SK-N-MC (cell line): ENCODE measurements at regions not wholly inside any gene's neighbourhood (a gene's known extent, or its start where the extent isn't known, plus 50 kb on each side); places are given as distances from the start of the nearest gene placed in this dataset.

Source experiments
- DNase-seq: peaks from one replicate; pipeline ENCODE4 v3.0.0-alpha.2; 2011; ENCODE audit warnings: low read depth, low spot score
- H3K27ac ChIP-seq: fragments of 200-600 bp; sonication (generic); 2 replicates; pipeline ENCODE4 v1.5.1; 2016; ENCODE audit warnings: mixed run types
- H3K36me3 ChIP-seq: fragments of 200-600 bp; sonication (generic); 2 replicates; pipeline ENCODE4 v1.6.1; 2017; ENCODE audit warnings: antibody characterized with exemption, low read length, mixed read lengths; ENCODE audit not compliant: insufficient read depth
- H3K4me3 ChIP-seq: fragments of 200-600 bp; sonication (generic); 2 replicates; pipeline ENCODE4 v1.5.1; 2016
- H3K9ac ChIP-seq: fragments of 200-600 bp; sonication (generic); 2 replicates; pipeline ENCODE4 v1.8.0; 2017; ENCODE audit warnings: mixed run types, mixed read lengths; ENCODE audit not compliant: insufficient read length
- H3K9me3 ChIP-seq: fragments of 200-600 bp; sonication (generic); 2 replicates; pipeline ENCODE4 v1.6.1; 2017; ENCODE audit warnings: low read depth, mild to moderate bottlenecking, antibody characterized with exemption, low read length, moderate library complexity, mixed read lengths
- EZH2 ChIP-seq: fragments of 200-600 bp; sonication (generic); IDR thresholded peaks from one replicate; pipeline ENCODE4 v1.6.1; 2017; ENCODE audit warnings: antibody characterized with exemption
- FOXP2 ChIP-seq: optimal IDR thresholded peaks from 2 replicates; pipeline ENCODE3; 2011; ENCODE audit warnings: mild to moderate bottlenecking, moderate library complexity; ENCODE audit not compliant: insufficient read depth; ENCODE audit errors: extremely low read length, control extremely low read depth
- POLR2AphosphoS5 ChIP-seq: IDR thresholded peaks from 2 replicates; pipeline ENCODE4 v1.6.1; 2012; ENCODE audit warnings: mild to moderate bottlenecking, low read depth, low read length, borderline replicate concordance

DNA sequence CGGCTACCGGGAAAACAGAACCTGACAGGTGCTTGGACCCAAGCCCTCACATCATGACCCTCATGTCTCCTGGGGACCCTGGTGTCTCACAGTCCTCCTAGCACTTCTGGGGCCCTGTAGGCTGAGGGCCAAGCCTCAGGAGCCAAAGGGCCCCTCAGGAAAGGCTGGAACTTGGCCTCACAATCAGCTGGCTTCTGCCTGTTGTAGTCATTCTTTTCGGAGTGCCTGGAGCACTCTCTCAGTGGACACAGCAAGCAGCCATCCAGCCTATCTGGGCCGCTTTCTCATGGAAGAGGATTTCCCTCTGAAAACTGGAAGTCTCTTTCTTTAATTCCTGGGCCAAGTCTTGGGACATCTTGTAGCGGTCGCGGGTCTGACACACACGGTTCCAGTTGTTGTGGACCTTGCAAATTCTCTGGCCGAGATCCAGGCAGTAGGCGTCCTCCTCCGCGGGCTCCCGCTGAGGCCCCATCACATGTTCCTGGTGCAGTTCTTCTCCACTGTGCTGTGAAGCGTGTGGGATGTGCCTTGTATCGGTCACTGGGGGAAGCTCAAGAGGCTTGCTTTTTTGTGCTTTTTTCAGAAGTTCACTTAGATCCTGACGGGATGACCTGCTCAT, 169.3 kb downstream of the EMP1 start:
- no peaks in the 10 kb centered on the region for H3K36me3 ChIP-seq
- no peak overlapping the region for H3K4me3 ChIP-seq
- no peak overlapping the region for H3K9ac ChIP-seq
- no peak for TF ChIP-seq FOXP2
- TF ChIP-seq POLR2AphosphoS5: no peak
- TF ChIP-seq EZH2: no peak
- DNase-seq: no peak
- H3K27ac ChIP-seq: no peak overlapping the region
- H3K9me3 ChIP-seq: no peaks in the 10 kb centered on the region

DNA sequence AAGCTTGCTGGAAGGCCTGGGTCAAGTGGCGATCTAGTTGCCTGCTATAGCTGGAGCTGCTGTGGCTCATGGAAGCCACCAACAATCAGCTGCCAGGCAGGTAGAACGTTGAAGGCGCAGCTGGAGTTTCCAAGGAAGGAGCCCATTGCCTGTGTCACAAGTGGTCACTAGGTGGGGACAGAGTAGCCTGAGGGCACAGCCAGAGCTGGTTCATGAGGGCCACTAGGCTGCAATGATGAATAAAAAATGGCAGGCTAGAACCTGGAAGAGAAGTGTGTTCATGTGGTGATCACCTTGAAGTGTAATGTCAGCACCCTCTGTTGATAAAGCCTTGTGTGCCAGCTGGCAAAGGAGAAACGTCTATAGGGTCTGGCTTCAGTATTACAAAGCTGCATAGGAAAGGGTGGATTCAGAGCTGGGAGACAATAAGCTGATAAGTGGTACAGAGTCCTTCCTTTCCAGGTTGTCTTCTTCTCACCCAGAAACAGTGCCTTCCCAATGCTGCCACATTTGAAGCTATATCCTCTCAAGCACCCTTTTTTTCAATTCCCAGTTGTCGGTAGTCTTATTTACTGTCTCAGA, 165.8 kb downstream of the EMP1 start:
- no peak overlapping the region for H3K4me3 ChIP-seq
- peak; percentile 10 for DNase-seq

DNA sequence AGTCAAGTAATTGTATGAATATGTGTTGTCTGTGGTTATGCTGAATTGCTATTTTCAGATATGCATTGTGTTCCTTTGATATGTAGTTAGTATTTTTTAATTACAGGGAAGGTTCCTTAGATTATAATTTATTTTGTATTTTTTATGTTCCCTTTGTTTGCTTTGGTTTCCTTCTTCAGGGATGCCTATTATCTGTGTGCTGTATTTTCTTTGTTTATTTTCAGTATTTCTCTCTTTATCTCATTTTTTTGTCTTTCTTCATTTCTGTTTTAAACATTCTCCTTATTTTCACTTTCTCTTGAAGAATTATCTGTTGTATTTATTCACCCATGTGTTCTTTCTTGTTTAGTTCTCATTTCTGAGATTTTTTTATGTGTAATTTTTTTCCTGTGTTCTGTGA, 163.1 kb downstream of the EMP1 start:
- Histone ChIP-seq H3K9ac (no peak overlapping the region), H3K27ac (no peak overlapping the region), H3K36me3 (no peaks in the 10 kb centered on the region), H3K4me3 (no peak overlapping the region), H3K9me3 (no peaks in the 10 kb centered on the region)
- TF ChIP-seq EZH2 (no peak), POLR2AphosphoS5 (no peak), FOXP2 (no peak)
- no peak for DNase-seq

More for the DNA sequence above, 165.8 kb downstream of the EMP1 start:
- no peaks in the 10 kb centered on the region for H3K36me3 ChIP-seq
- H3K9me3 ChIP-seq: no peaks in the 10 kb centered on the region
- no peak overlapping the region for H3K9ac ChIP-seq
- TF ChIP-seq POLR2AphosphoS5 (no peak), FOXP2 (no peak), EZH2 (no peak)
- H3K27ac ChIP-seq: no peak overlapping the region

DNA sequence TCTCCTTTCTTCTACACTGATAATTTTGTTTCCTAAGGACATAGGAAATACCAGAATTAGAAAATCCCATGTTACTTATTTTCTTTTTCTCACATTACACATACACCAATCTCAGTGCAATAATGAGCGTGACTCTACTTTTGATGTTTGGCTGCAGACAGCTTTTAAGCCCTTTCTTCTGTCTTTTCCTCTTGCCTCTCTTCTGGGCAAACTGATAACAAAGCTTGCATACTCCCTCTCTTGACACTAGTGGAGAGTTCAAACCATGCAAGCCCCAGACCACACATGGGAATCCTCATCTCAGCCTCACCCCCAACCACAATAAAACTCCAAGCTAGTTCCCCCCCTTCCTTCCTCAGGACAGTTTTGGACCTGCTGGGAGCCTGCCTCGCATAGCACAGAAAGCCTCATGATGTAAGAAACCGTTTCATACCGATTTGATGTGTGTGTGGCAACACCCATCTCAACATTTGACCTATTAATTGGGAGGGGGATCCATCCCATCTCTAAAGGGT, 161.9 kb downstream of the EMP1 start:
- no peaks in the 10 kb centered on the region for H3K9me3 ChIP-seq
- no peak overlapping the region for H3K4me3 ChIP-seq
- no peak overlapping the region for H3K27ac ChIP-seq
- DNase-seq: no peak
- TF ChIP-seq EZH2 (no peak), POLR2AphosphoS5 (no peak), FOXP2 (no peak)
- H3K9ac ChIP-seq: no peak overlapping the region
- H3K36me3 ChIP-seq: no peaks in the 10 kb centered on the region

DNA sequence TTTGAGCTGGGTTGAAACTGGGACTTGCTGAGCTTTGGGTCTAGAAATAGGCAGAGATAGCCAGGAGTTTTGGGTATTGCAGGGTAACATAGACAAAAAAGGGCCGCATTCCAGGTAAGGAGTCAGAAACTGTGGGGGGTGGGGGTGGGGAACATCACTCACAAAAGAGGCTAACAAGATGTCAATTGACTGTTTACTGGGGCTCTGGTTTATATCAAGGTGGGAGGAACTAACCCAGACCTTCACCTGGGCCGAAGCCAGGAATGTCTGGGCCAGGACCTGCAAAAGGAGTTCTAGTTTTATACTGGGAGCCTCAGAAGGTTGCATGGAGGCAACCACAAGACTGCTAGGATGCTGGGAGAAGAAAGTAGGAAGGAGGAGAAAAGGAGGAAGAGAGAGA, 154.4 kb downstream of the EMP1 start:
- TF ChIP-seq EZH2 (no peak), POLR2AphosphoS5 (no peak), FOXP2 (no peak)
- H3K27ac ChIP-seq: no peak overlapping the region
- no peak for DNase-seq
- H3K9ac ChIP-seq: no peak overlapping the region
- no peaks in the 10 kb centered on the region for H3K9me3 ChIP-seq
- H3K36me3 ChIP-seq: no peaks in the 10 kb centered on the region
- no peak overlapping the region for H3K4me3 ChIP-seq

DNA sequence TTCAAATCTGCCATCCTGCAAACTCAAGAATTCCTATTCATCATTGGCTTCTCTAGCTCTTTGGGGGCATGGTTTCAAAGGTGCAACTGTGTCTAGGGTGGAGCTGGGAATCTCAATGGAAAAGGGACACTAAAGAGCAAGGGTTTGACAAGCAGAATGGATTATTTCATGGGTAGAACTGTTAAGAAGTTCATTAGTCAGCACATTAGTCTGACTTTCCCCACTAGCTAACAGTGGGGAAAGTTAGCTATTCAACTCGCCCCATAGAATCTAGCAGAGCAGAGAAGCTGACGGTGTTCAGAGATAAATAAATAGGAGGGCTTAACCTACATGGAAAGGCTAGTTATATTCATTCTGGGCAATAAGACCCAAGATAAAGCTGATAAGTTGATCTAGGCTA, 153.9 kb downstream of the EMP1 start:
- TF ChIP-seq FOXP2: no peak
- TF ChIP-seq POLR2AphosphoS5: no peak
- TF ChIP-seq EZH2: no peak
- no peaks in the 10 kb centered on the region for H3K9me3 ChIP-seq
- no peaks in the 10 kb centered on the region for H3K36me3 ChIP-seq
- no peak for DNase-seq
- no peak overlapping the region for H3K4me3 ChIP-seq
- H3K27ac ChIP-seq: no peak overlapping the region
- no peak overlapping the region for H3K9ac ChIP-seq

DNA sequence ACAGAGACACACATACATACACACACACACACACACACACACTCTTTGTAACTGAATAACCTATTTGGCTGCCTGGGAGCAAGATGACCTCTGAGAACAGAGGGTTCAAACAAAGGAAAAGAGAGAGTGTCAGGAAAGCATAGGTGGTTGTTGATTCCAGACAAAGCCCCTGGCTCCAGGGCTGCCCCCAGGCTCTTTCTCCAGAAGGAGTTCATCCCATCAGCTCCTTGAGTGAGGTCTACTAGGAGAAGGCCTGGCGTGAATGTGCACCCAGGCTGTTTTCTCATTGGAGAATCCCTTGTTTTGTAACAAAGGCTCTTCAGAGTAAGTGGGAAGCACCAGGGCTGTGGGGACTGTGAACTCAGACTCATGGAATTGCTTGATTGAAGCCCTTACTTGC, 151.9 kb downstream of the EMP1 start:
- no peaks in the 10 kb centered on the region for H3K36me3 ChIP-seq
- no peak for TF ChIP-seq POLR2AphosphoS5
- no peak for TF ChIP-seq EZH2
- no peak for TF ChIP-seq FOXP2
- no peak overlapping the region for H3K9ac ChIP-seq
- no peak for DNase-seq
- no peaks in the 10 kb centered on the region for H3K9me3 ChIP-seq
- no peak overlapping the region for H3K4me3 ChIP-seq
- no peak overlapping the region for H3K27ac ChIP-seq

DNA sequence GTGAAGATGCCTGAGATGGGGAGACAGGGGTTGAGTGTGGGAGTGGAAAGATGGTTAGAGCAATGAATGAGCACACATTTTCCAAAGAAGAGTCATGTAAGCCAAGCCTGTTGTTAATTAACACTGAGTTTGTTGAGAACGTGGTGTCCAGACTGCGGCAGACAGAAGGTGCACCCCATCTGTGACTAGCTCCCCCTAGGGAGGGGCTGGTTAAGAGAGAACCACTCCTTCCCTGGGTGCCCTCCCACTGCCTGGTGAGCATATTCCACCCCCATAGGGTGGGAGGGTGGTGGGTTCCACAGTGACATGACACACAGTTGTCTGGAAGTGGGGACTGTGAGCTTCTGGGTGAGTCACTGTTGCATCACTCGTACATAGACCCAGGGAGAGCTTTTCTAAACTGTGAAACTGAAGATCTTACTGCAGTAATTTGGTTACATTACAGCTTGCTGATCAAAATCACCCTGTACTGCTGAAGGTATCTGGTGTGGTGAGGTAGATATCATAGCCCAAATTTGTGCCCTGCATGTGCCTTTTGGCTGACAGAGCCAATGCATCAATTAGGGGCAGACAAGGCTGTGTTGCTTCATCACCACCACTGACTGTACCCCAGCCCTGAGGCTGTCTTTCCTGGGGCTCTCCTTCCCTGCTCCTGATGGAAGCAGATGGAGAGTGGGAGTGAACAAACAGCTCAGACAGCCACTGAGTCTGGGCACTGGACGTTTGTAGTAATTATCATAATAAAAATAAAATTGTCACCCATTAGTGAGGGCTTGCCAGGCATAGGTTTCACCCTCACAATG, 150.9 kb downstream of the EMP1 start:
- no peak for TF ChIP-seq FOXP2
- TF ChIP-seq POLR2AphosphoS5: no peak
- no peak for TF ChIP-seq EZH2
- Histone ChIP-seq H3K27ac (no peak overlapping the region), H3K4me3 (no peak overlapping the region), H3K36me3 (no peaks in the 10 kb centered on the region), H3K9me3 (no peaks in the 10 kb centered on the region), H3K9ac (no peak overlapping the region)
- DNase-seq: no peak
